Lower leg skin (tissue), 4 donors: ENCODE measurements at regions not wholly inside any gene's neighbourhood (a gene's known extent, or its start where the extent isn't known, plus 50 kb on each side); places are given as distances from the start of the nearest gene placed in this dataset.
A peak's percentile ranks its signal among the peaks of the same experiment; 100 is the strongest.

ENCODE experiments used
- DNase-seq, 2 donors: peaks; one replicate each; pipeline ENCODE4 v3.0.0-alpha.2; 2019; ENCODE audit warnings: low spot score in 2 of 2
- H3K4me3 ChIP-seq: fragments of 200-600 bp; sonication (generic); 2 replicates; pipeline ENCODE4 v1.5.1; 2017; ENCODE audit warnings: mild to moderate bottlenecking, low read depth; ENCODE audit not compliant: poor library complexity, severe bottlenecking
- POLR2A ChIP-seq, 2 donors: fragments of 450-650 bp; IDR thresholded peaks; one replicate each; pipeline ENCODE4 v1.6.1; 2016 to 2017; ENCODE audit warnings: antibody characterized with exemption in 2 of 2, mild to moderate bottlenecking in 1 of 2, moderate library complexity in 1 of 2
- WGBS, 2 donors: methylation state at CpG; one replicate each; pipeline ENCODE4 v1.1.5; 2018; 5-methylcytosine and 5-hydroxymethylcytosine counted together
- intact Hi-C: fragments of 100-400 bp; cut with DNase I; formaldehyde crosslinking; loops from one replicate; pipeline ENCODE4 v1.15.0; 2023; ENCODE audit warnings: low total_unique reads
- TF ChIP-seq, protein P1 (sequence below), 3 donors: fragments of 450-650 bp; IDR thresholded peaks; one replicate each; pipeline ENCODE4 v1.5.1; 2016; ENCODE audit warnings: antibody characterized with exemption in 3 of 3, mild to moderate bottlenecking in 3 of 3, moderate library complexity in 2 of 3

DNA sequence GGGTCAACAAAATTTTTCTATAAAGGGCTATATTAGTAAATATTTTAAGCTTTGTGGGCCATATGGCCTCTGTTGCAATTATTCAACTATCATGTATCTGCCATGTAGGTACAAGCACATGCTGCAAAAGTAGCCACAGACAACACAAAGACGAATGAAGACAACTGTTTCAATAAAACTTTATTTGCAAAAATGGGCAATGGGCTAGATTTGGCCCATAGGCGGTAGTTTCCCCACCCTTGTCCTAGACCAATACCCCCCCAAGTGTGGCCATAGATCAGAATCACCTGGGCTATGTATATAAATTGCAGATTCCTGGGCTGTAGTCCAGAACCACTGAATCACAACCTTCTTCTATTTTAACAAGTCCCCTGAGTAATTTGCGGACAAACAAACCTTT lies 331.0 kb upstream of the PSMD7 start:
- no peak for TF ChIP-seq POLR2A (IDR thresholded peaks at IDR 0.05)
- TF ChIP-seq, protein P1, sequence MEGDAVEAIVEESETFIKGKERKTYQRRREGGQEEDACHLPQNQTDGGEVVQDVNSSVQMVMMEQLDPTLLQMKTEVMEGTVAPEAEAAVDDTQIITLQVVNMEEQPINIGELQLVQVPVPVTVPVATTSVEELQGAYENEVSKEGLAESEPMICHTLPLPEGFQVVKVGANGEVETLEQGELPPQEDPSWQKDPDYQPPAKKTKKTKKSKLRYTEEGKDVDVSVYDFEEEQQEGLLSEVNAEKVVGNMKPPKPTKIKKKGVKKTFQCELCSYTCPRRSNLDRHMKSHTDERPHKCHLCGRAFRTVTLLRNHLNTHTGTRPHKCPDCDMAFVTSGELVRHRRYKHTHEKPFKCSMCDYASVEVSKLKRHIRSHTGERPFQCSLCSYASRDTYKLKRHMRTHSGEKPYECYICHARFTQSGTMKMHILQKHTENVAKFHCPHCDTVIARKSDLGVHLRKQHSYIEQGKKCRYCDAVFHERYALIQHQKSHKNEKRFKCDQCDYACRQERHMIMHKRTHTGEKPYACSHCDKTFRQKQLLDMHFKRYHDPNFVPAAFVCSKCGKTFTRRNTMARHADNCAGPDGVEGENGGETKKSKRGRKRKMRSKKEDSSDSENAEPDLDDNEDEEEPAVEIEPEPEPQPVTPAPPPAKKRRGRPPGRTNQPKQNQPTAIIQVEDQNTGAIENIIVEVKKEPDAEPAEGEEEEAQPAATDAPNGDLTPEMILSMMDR (IDR thresholded peaks at IDR 0.05): no peak
- intact Hi-C loops: no loop called here
- no peak for DNase-seq
- WGBS, 2 donors: 92 to 95% methylated on average over 3 of the region's 3 CpGs
- H3K4me3 ChIP-seq: no peak overlapping the region

DNA sequence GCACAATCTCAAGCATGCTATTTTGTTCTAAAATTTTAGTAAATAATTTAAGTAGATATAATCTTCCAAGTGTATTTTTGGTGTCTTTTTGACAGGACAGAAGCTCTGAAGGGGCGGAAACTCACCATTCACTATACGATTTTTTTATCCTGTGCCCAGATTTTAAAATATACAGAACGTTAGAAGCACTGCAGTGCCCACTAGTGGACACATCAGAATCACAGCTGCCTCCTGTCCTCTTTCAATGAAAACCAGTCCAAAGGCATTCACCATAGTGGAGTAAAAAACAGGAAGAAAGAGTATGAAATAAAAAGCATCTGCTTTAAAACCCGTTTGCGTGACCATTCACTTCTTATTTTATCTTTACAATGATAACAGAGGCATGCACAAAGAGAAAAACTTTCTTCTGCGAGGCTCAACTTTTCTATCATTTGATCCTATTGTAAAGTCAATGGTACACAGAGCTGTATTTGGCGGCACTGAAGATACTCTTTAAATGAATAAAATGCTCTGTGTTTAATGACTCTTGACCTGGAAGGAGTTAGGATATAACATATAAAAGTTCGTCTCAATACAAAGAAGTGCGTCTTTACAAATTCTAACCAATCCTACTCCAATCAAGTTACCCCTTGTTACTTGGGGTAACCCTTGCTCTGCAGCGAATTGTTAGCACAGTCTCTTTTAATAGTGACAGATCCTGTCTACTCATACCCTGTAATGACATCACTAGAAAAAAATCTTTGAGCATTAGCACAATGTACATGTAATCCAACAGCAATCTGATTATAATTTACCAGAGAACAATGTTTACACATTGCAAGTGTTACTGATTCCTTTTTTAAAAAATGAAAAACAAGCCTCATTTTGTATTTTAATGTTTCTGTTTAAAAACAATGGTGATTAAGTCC lies 339.8 kb upstream of the PSMD7 start:
- intact Hi-C loops: no loop called here
- peak in 1 of 2 donors; percentile 60 for DNase-seq
- TF ChIP-seq POLR2A (IDR thresholded peaks at IDR 0.05): no peak
- TF ChIP-seq, protein P1 (IDR thresholded peaks at IDR 0.05): no peak
- H3K4me3 ChIP-seq: no peak overlapping the region
- WGBS, 2 donors: 34 to 38% methylated on average over 10 of the region's 10 CpGs

DNA sequence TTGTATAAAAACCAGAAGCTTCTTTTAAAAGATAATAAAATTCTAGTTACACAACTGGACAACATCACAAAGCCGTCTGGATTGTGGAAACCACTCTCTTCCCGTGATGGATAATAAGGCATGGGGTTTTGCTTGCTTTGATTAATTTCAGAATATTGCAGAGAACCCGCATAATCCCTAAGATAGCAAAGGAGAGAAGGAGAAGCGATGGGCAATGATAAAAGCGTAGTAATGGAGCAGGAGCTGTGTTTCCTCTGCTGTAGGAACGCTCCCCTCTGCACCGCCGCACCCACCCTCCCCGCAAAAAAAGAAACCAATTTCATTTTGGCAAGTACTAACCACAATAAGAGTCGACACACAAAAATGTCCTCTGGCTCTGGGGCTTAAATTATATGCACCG lies 340.9 kb upstream of the PSMD7 start:
- WGBS, 2 donors: 73 to 75% methylated on average over 11 of the region's 11 CpGs
- no peak for TF ChIP-seq POLR2A (IDR thresholded peaks at IDR 0.05)
- TF ChIP-seq, protein P1 (IDR thresholded peaks at IDR 0.05): no peak
- no peak for DNase-seq
- intact Hi-C loops: no loop called here
- H3K4me3 ChIP-seq: no peak overlapping the region

DNA sequence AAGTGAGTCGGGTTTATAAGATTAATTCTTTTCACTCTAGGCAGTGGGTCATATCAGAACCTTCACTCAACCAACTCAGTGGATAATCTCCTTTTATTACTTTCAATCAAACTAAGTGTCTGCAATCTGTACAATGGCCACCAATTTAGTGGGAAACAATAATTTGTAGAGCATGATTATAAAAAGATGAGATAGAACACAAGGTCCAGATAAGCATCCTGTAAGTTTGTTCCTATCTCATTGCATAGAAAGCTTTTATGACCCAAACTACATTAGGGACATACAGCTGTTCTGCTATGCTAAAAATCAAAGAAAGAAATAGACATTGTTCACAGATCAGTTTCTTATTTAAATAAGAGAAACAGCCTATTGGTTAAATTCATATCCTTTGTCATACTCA lies 341.4 kb upstream of the PSMD7 start:
- intact Hi-C loops: no loop called here
- no peak overlapping the region for H3K4me3 ChIP-seq
- 76 to 77% methylated on average over 1 of the region's 1 CpG for WGBS, 2 donors
- no peak for DNase-seq
- TF ChIP-seq, protein P1 (IDR thresholded peaks at IDR 0.05): no peak
- TF ChIP-seq POLR2A (IDR thresholded peaks at IDR 0.05): no peak

DNA sequence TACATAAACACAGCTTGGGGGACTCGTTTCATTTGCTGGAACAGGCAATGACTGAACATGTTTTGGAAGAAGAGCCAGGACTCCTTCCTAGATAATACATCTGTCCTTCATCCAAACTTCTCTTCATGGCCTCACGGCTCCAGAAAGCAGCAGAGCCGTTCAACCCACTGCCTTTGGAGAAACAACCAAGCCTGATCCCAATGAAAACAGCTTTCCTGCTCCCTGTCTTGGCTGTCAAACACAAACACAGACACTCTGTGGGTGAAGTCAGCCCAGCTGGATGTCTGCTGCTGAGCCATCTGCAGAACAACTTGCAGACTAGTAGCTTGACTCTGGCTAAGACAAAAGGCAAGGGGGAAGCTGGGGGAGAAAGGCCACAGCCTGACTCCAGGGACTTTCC lies 345.1 kb upstream of the PSMD7 start:
- intact Hi-C loops: no loop called here
- TF ChIP-seq POLR2A (IDR thresholded peaks at IDR 0.05): no peak
- TF ChIP-seq, protein P1 (IDR thresholded peaks at IDR 0.05): no peak
- 29 to 30% methylated on average over 3 of the region's 3 CpGs for WGBS, 2 donors
- no peak overlapping the region for H3K4me3 ChIP-seq
- DNase-seq: no peak
